GM12892 (cell line): ENCODE measurements at regions not wholly inside any gene's neighbourhood (a gene's known extent, or its start where the extent isn't known, plus 50 kb on each side); places are given as distances from the start of the nearest gene placed in this dataset.

ENCODE experiments used
- POLR2A ChIP-seq: IDR thresholded peaks from 2 replicates; pipeline ENCODE4 v1.6.1; 2011; ENCODE audit warnings: low read depth, low read length, control low read depth
- POLR2AphosphoS5 ChIP-seq: IDR thresholded peaks from 2 replicates; pipeline ENCODE4 v1.6.1; 2011; ENCODE audit warnings: low read depth, low read length, control low read depth
- TAF1 ChIP-seq: IDR thresholded peaks from 2 replicates; pipeline ENCODE4 v1.6.1; 2011; ENCODE audit warnings: low read depth, mild to moderate bottlenecking, control low read depth, low read length, borderline replicate concordance

DNA sequence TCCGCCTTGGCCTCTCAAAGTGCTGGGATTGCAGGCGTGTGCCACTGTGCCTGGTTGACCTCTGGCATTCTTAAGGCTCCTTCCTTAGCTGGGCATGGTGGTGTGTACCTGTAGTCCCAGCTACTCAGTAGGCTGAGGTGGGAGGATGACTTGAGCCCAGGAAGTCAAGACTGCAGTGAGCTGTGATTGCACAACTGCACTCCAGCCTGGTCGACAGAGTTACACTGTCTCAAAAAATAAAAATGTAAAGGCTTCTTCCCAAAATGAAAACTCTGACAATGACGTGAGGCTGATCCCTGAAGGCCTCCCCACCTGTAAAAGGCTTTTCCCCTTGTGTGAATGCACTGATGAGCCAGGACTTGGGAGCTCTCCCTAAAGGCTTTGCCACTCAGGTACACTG is 62.4 kb downstream of the ZBTB9 start:
- TF ChIP-seq POLR2A (no peak), POLR2AphosphoS5 (no peak), TAF1 (no peak)
